Heart left ventricle (tissue), 13 donors: ENCODE measurements at regions not wholly inside any gene's neighbourhood (a gene's known extent, or its start where the extent isn't known, plus 50 kb on each side); places are given as distances from the start of the nearest gene placed in this dataset.

ENCODE experiments used
- POLR2A ChIP-seq, 2 donors: fragments of 450-650 bp; IDR thresholded peaks; one replicate each; pipeline ENCODE4 v1.6.1; 2017; ENCODE audit warnings: antibody characterized with exemption in 2 of 2, mild to moderate bottlenecking in 2 of 2, moderate library complexity in 2 of 2
- TF ChIP-seq, protein P1 (sequence below), 12 donors: fragments of 200-600 bp; sonication (generic) in 4 of 12; IDR thresholded peaks; one replicate each; pipeline versions ENCODE4 v1.5.0 to v1.8.0; 2018 to 2022; ENCODE audit warnings: antibody characterized with exemption in 12 of 12, mild to moderate bottlenecking in 5 of 12
- donor health status: ischemic (EF 13 %, LVEDD 7.1; RV severe dilation, severe dysfunction).
- donor health status: DM: no; HTN: yes; CAD: no.
- donor health status: DM: no; HTN: no; CAD: no.
- donor health status: ischemic (EF 25% LVEDD 6.9; RV normal size, moderate dysfunction).
- donor health status: ischemic (EF 25% LVEDD 5.7; RV mildly dilated, moderate dysfunction).
- donor health status: ischemic (EF 35%, LVEDD 5.7; RV mildly dilated, moderate dysfunction).
- donor health status: nonischemic (EF 11% LVEDD 7.7; RV severe dilation, severe dysfunction).
- donor health status: DM: yes; HTN: yes; CAD: no.
- donor health status: PGD.
- donor health status: ischemic (EF 29% LVEDD 5.4; RV normal size, mild dysfunction).
- donor health status: nonischemic (EF 23%, LVEDD 6.1; RV moderate dilation, normal function).

DNA sequence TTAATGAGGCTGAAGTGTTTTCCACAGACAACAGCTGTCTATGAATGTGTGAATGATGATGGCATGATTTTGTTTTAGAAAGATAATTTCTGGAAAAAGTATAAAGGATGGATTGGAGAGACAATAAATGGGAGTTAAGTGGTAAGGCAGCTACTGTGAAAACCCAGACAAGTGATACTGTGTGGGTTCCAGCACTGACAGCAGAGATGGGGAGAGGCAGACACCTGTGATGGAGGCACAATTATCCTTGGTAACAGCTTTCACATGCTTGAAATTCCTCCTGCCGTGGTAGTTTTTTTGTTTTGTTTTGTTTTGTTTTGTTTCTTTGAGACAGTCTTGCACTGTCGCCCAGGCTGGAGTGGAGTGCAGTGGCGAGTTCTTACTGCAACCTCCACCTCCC is 189.3 kb downstream of the DEPDC1B start:
- TF ChIP-seq, protein P1, sequence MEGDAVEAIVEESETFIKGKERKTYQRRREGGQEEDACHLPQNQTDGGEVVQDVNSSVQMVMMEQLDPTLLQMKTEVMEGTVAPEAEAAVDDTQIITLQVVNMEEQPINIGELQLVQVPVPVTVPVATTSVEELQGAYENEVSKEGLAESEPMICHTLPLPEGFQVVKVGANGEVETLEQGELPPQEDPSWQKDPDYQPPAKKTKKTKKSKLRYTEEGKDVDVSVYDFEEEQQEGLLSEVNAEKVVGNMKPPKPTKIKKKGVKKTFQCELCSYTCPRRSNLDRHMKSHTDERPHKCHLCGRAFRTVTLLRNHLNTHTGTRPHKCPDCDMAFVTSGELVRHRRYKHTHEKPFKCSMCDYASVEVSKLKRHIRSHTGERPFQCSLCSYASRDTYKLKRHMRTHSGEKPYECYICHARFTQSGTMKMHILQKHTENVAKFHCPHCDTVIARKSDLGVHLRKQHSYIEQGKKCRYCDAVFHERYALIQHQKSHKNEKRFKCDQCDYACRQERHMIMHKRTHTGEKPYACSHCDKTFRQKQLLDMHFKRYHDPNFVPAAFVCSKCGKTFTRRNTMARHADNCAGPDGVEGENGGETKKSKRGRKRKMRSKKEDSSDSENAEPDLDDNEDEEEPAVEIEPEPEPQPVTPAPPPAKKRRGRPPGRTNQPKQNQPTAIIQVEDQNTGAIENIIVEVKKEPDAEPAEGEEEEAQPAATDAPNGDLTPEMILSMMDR (IDR thresholded peaks at IDR 0.05): no peak
- TF ChIP-seq POLR2A (IDR thresholded peaks at IDR 0.05): no peak
